ENCODE measurements at regions not wholly inside any gene's neighbourhood (a gene's known extent, or its start where the extent isn't known, plus 50 kb on each side); places are given as distances from the start of the nearest gene placed in this dataset.

GRCh38 chr2:34241905-34242762 is 643.0 kb upstream of the FAM98A start:
- peaks cover 8% of the 10 kb centered on the region for H3K4me1 ChIP-seq
- peaks cover 9% of the 10 kb centered on the region for H3K4me1 Mint-ChIP-seq
- no peaks in the 10 kb centered on the region for H3K36me3 Mint-ChIP-seq
- no peaks in the 10 kb centered on the region for H3K27me3 Mint-ChIP-seq (ENCODE audit: insufficient read depth, low read depth)
- peak; percentile 42 for DNase-seq (ENCODE audit: low spot score)
- H3K79me2 ChIP-seq (ENCODE audit: low read depth) = no peaks in the 10 kb centered on the region
- H3K4me3 ChIP-seq = no peak overlapping the region
- no peaks in the 10 kb centered on the region for H3K9me3 ChIP-seq (ENCODE audit: low read depth)
- no peak overlapping the region for H3K27ac ChIP-seq
- H3K27me3 ChIP-seq = no peaks in the 10 kb centered on the region
- H3K9me3 Mint-ChIP-seq = peaks cover 2% of the 10 kb centered on the region
- H3K27ac Mint-ChIP-seq = no peak overlapping the region
- no peaks in the 10 kb centered on the region for H4K20me1 ChIP-seq (ENCODE audit: low read depth)
- H2AFZ ChIP-seq (replicated peaks) = no peak overlapping the region
- TF ChIP-seq CTCF (IDR thresholded peaks at IDR 0.05) (no peak), EZH2phosphoT487 (IDR thresholded peaks at IDR 0.05) (peak; percentile 67), EZH2 (IDR thresholded peaks at IDR 0.05) (no peak)
- no peak overlapping the region for H3K9ac ChIP-seq
- H3K36me3 ChIP-seq = no peaks in the 10 kb centered on the region
- H3K4me3 Mint-ChIP-seq = no peak overlapping the region
- no peak overlapping the region for H3K4me2 ChIP-seq
- no peaks in the 10 kb centered on the region for H3F3A ChIP-seq (ENCODE audit: low read depth)

GRCh38 chr2:34239511-34239910 is 640.4 kb upstream of the FAM98A start:
- no peaks in the 10 kb centered on the region for H3K27me3 ChIP-seq
- DNase-seq (ENCODE audit: low spot score) = no peak
- H3K4me1 ChIP-seq = peaks cover 8% of the 10 kb centered on the region
- no peaks in the 10 kb centered on the region for H3F3A ChIP-seq (ENCODE audit: low read depth)
- H2AFZ ChIP-seq (replicated peaks) = no peak overlapping the region
- Mint-ChIP-seq H3K4me1 (peaks cover 8% of the 10 kb centered on the region), H3K27me3 (ENCODE audit: insufficient read depth, low read depth) (no peaks in the 10 kb centered on the region), H3K36me3 (no peaks in the 10 kb centered on the region), H3K9me3 (peaks cover 9% of the 10 kb centered on the region), H3K27ac (no peak overlapping the region), H3K4me3 (no peak overlapping the region)
- no peak overlapping the region for H3K9ac ChIP-seq
- TF ChIP-seq EZH2phosphoT487 (IDR thresholded peaks at IDR 0.05) (no peak), CTCF (IDR thresholded peaks at IDR 0.05) (no peak), EZH2 (IDR thresholded peaks at IDR 0.05) (no peak)
- H3K9me3 ChIP-seq (ENCODE audit: low read depth) = no peaks in the 10 kb centered on the region
- no peak overlapping the region for H3K4me2 ChIP-seq
- no peak overlapping the region for H3K27ac ChIP-seq
- no peaks in the 10 kb centered on the region for H3K79me2 ChIP-seq (ENCODE audit: low read depth)
- H4K20me1 ChIP-seq (ENCODE audit: low read depth) = no peaks in the 10 kb centered on the region
- no peak overlapping the region for H3K4me3 ChIP-seq
- H3K36me3 ChIP-seq = no peaks in the 10 kb centered on the region

GRCh38 chr2:34234823-34235222 is 635.7 kb upstream of the FAM98A start:
- no peaks in the 10 kb centered on the region for H3K27me3 ChIP-seq
- H3K79me2 ChIP-seq (ENCODE audit: low read depth) = no peaks in the 10 kb centered on the region
- H3K4me3 ChIP-seq = no peak overlapping the region
- H3F3A ChIP-seq (ENCODE audit: low read depth) = no peaks in the 10 kb centered on the region
- no peak overlapping the region for H3K27ac Mint-ChIP-seq
- H3K4me1 Mint-ChIP-seq = no peaks in the 10 kb centered on the region
- H3K36me3 ChIP-seq = no peaks in the 10 kb centered on the region
- H3K27ac ChIP-seq = no peak overlapping the region
- H3K9me3 ChIP-seq (ENCODE audit: low read depth) = no peaks in the 10 kb centered on the region
- H3K36me3 Mint-ChIP-seq = no peaks in the 10 kb centered on the region
- no peak overlapping the region for H3K9ac ChIP-seq
- H3K27me3 Mint-ChIP-seq (ENCODE audit: insufficient read depth, low read depth) = no peaks in the 10 kb centered on the region
- no peaks in the 10 kb centered on the region for H3K4me1 ChIP-seq
- no peak for TF ChIP-seq CTCF (IDR thresholded peaks at IDR 0.05)
- TF ChIP-seq EZH2 (IDR thresholded peaks at IDR 0.05) = no peak
- no peak for TF ChIP-seq EZH2phosphoT487 (IDR thresholded peaks at IDR 0.05)
- no peak overlapping the region for H2AFZ ChIP-seq (replicated peaks)
- DNase-seq (ENCODE audit: low spot score) = no peak
- peaks cover 9% of the 10 kb centered on the region for H3K9me3 Mint-ChIP-seq
- H4K20me1 ChIP-seq (ENCODE audit: low read depth) = no peaks in the 10 kb centered on the region
- H3K4me3 Mint-ChIP-seq = no peak overlapping the region
- no peak overlapping the region for H3K4me2 ChIP-seq

All from neural progenitor cell (in vitro differentiated cells).